Nucleus accumbens (tissue), 56 donors: ENCODE measurements at regions not wholly inside any gene's neighbourhood (a gene's known extent, or its start where the extent isn't known, plus 50 kb on each side); places are given as distances from the start of the nearest gene placed in this dataset.

Source experiments
- DNase-seq, 56 donors: peaks; one replicate each; lab custom pipeline; 2025; lab: John Stamatoyannopoulos, UW

- DNase-seq = no peak
Observed at GRCh38 chr11:11083441-11083840, 225.6 kb upstream of the ZBED5 start.

GRCh38 chr11:11082646-11083045 lies 224.8 kb upstream of the ZBED5 start:
- no peak for DNase-seq

DNA sequence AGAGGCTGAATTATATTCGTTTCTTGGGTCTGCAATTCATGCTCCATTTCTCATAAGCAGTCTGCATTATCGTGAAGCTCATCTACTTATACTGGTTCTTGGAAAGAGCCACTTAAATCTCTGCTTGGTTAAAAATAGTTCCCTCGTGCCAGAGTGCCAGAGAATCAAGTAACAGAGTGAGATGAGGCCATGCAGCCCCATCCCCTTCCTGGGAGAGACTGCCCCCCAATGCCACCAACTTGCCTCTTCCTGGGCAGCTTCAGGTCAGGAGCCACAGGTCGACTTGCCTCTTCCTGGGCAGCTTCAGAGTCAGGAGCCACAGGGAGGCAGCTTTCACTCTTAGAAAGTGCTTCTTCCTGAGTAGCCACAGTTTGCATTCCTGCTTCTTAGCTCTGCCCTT lies 223.9 kb upstream of the ZBED5 start:
- no peak for DNase-seq

- no peak for DNase-seq
Observed at GRCh38 chr11:11081288-11081687, 223.4 kb upstream of the ZBED5 start.

GRCh38 chr11:11078344-11079086 lies 220.7 kb upstream of the ZBED5 start:
- DNase-seq = no peak

GRCh38 chr11:11077898-11078297 lies 220.0 kb upstream of the ZBED5 start:
- no peak for DNase-seq

- DNase-seq = no peak
Observed at GRCh38 chr11:11076879-11077278, 219.0 kb upstream of the ZBED5 start.

DNA sequence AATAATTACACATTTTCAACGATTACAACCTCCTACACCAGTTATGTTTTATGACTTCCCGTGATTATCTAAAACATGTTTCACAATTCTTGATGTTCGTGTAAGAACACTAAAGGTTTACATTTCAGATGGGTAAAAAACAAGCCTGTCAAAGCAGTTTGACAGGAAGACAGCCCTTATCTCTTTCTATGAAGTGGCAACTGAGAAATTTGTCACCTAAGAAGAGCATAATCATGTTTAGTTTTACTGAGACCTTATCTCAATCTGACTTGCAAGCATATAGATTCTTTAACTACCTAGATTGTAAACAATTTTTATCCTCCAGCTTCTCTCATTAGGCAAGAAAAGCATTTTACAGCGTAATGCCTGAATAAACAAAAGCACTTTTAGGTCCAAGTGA lies 218.4 kb upstream of the ZBED5 start:
- DNase-seq = no peak

- DNase-seq = no peak
Observed at GRCh38 chr11:11075515-11076171, 217.8 kb upstream of the ZBED5 start.

DNA sequence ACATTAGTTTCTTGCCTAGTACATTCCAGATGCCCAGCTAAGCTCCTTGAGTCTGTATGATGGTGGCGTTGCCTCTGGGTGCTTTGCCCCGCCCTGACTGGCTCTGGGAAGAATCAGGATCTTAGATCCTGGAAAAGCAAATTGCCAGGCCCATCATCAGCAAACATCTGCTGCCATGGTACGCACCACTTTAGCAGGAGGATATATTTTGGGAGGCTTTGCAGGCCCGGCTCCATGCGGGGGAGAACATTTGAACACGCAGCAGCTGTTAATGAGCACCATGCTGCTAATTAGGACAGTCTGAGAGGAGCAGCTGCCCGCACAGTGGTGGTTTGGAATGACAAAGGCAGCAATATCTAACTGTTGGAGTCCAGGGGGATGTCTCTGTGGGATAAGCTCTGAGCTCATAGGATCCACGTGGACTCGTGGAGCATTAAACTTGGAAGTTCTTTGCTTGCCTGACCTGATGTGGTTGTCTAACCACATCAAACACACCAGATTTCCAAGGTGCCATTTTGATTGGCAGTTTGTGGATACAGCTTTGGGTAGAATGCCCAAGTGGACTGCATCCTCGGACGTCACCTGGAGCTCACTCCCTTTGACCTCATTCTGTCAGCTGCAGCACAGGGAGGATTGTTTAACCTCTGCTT lies 217.0 kb upstream of the ZBED5 start:
- no peak for DNase-seq

GRCh38 chr11:11073996-11074395 lies 216.1 kb upstream of the ZBED5 start:
- peak in 4 of 56 donors; percentile 8 to 18 (median 13) for DNase-seq

- no peak for DNase-seq
Observed at GRCh38 chr11:11072067-11072466, 214.2 kb upstream of the ZBED5 start.

DNA sequence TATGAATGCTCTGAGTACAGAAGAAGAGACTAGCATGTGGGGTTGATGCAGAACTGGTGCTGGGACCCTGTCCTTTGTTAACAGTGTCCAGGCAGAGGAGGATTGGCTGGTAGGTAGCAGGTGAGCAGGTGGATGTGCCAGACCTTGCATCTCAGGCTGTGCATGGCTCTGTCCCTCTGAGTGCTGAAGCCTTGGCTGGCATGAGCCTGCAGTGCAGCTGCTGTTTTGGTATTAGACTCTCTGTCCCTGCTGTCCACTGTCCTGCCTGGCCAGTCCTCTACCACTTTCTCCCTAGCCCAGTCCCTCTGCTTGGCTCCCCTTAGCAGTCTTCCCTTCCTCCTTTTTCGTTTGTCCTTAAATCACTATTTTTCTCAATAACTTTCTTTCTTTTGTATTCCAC lies 213.6 kb upstream of the ZBED5 start:
- no peak for DNase-seq

DNA sequence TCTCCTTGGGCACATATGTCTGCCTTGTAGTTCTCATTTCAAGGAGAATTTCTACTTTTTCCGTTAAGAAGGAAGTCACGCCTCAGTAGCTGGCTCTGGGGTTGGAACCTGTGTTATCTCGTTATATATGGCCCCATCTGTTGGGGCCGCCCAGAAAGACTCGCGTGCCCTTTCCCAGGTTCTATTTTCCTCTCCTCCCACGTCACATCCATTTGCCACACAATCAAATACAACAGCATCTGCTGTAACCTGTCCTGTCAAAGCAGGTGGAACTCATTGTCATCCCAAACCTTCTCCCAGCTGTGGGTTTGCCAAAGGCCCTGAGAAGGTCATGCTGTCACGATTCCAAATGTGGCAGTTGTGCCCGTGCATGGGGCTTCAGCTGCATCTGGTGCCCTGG lies 213.1 kb upstream of the ZBED5 start:
- no peak for DNase-seq

DNA sequence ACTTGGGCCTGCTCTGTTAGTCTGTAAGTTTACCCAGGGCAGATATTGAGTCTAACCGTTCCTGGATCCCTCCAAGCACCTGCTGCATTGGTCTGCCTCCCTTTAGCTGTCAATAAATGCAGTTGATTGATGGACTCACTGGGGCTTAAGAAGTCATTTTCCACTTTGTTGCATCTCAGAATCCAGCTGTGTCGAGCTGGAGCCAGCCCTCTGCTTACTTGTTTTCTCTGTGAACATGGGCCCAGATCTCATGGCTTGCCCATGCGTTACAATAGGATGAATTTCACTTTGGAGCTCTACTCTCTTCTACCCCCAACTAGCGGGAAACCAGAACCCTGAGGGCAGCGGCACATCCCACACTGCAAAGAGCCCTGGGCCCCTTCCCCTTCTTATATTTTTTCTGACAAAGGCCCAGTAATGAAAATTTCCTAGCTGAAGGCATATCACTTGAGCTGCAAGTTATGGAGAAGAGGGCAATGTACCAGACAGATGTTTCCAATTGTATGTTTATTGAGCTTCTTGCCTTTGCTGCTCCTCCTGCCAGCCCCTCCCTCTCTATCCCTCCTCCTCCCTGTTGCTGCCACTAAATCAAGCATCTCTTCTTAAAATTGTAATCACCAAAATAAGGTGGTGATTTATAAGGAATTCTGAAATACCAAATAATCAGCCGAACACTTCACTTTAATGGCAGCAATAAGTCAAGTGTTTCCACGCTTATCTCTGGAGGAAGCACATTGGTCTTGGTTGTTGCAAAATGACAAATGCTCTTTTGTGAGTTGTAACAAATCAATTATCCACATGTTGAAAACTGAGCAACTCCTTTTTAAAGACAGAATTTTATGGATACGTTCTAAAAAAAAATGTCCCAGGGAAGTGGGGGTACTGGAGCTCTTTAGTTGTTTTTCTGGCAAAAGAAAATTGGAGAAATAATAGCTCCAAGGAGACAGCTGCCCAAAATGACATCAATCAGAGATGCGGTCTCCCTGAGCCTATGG lies 212.3 kb upstream of the ZBED5 start:
- no peak for DNase-seq

DNA sequence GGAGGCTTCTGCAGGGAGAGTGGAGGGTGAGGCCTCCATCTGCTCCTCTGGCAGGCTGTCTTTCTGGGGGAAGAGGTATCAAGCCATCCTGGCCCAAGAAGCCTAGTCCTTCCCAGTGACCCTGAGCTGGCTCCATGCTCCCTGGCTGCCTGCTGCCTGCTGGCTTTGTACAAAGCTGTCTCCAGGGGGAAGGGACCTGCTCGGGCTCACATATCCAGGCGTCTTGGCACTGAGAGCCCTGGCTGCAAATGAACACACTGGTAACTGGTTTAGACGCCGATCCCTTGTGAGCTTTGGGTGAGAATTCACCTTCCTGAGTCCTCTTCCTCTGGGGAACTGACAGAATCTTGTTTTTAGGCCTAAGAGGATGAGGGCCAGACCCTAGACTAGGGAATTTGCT lies 210.3 kb upstream of the ZBED5 start:
- peak in 1 of 56 donors; percentile 3 for DNase-seq

GRCh38 chr11:11065396-11065795 lies 207.5 kb upstream of the ZBED5 start:
- DNase-seq = no peak

DNA sequence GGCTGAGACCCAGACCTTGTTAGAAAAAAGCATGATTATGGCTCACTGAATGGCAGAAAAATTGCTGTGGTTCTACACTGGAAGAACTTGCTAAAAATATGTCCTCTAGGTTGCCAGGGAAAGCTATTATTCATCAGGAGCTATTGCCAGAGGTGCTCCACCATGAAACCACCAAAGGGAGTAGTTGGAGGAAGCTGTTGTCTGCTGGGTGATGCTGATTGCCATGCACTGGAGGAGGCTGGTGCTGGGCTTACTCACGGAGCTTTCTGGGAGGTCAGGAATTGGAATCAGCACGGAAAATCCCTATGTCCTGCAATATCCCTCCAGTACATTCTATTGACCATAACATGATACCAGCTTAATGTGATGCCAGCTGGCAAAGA lies 199.6 kb upstream of the ZBED5 start:
- DNase-seq = no peak

GRCh38 chr11:11056749-11057471 lies 199.1 kb upstream of the ZBED5 start:
- no peak for DNase-seq

DNA sequence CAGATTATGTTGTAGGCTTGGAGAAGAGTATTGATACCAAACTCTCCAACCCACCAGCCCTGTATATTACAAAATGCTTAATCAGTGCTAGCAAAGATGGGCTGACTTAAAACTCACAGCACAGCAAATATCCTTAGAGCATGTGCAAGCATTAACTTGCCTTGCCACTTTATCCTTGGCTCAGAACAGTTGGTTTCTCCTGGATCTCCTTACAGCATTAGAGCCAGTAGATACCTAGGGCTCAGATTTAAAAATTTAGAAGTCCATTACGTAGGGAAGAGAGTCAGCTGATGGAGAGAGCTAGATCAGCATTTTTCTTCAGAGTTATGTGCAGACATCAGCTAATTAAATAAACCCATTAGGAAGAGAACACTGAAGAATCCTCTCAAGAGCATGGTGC lies 198.5 kb upstream of the ZBED5 start:
- no peak for DNase-seq
